ENCODE measurements at regions not wholly inside any gene's neighbourhood (a gene's known extent, or its start where the extent isn't known, plus 50 kb on each side); places are given as distances from the start of the nearest gene placed in this dataset.

GRCh38 chr1:65044411-65044810 lies 78.1 kb upstream of the JAK1 start:
- POLR2A ChIA-PET, result no interaction called here
- H3K4me2 ChIP-seq, result no peak overlapping the region

DNA sequence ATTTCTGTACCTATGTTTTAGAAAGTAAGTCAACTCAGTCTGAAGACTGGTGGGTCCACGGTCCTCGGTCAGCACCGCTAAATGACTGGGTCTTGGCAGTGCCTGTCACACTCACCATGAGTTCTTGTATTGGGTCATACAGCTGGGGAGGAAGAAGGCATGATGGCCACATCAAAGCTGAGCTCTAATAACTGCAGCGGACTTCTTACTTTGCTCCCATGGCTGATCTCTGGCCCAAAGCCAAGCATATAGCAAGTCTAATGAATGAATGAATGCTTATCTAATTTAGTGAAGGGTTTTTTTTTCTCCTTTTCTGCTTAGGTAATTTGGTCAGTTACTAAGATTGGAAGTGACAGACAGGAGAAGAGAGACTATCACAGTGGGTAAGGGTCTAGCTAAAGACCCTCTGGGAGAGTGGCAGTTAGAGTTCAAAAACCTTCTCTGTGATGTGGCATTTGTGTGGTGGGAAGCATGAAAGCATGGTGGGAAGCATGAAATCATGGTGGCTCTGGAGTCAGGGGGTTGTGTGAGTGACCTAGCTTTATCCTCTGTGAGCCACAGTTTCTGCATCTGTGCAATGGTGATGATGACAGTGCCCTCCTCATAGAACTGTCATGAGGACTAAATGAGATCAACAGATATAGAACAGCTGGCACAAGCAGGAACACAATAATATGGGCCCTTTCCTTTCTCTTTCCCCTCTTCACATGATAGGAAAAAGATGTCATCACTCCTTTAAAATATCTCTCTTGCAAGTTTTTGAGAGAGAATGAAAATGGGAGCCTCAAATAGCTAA lies 78.9 kb upstream of the JAK1 start:
- no peak overlapping the region for H2AFZ ChIP-seq (ENCODE audit: low read depth)
- H3K27me3 ChIP-seq (ENCODE audit: insufficient read depth), result no peaks in the 10 kb centered on the region
- no peaks in the 10 kb centered on the region for H3K9me3 ChIP-seq
- peaks cover 0 to 3% of the 10 kb centered on the region in 2 experiments; a peak in 2 of 4 replicates for H3K4me1 ChIP-seq (ENCODE audit: control insufficient read depth in 1 of 2, insufficient read depth in 2 of 2, low read depth in 1 of 2, low read length in 1 of 2)
- ChIA-PET CTCF (interaction anchor here (1.2 to 1.3 kb wide), 2 partner anchors 212 to 642 kb away, joined by 3 to 5 read pairs; no protein-coding TSS in a partner anchor), POLR2A (no interaction called here)
- H3K4me2 ChIP-seq, result no peak overlapping the region
- 90% methylated on average over 4 of the region's 4 CpGs for WGBS (ENCODE audit: low lambda C conversion rate)
- no peaks in the 10 kb centered on the region for H3F3A ChIP-seq (replicated peaks; ENCODE audit: insufficient read depth)
- H3K9ac ChIP-seq, result no peak overlapping the region
- no peak overlapping the region for H3K27ac ChIP-seq (ENCODE audit: low read depth in 2 of 2, low read length in 1 of 2)
- no peaks in the 10 kb centered on the region for H3K79me2 ChIP-seq (ENCODE audit: insufficient read depth)
- H3K36me3 ChIP-seq (replicated peaks in 1 of 2; ENCODE audit: control insufficient read depth in 1 of 2, insufficient read depth in 2 of 2, low read length in 1 of 2), result no peaks in the 10 kb centered on the region
- no peaks in the 10 kb centered on the region for H4K20me1 ChIP-seq (ENCODE audit: insufficient read depth)
- H3K9me2 ChIP-seq, result no peaks in the 10 kb centered on the region
- TF ChIP-seq EP300 (IDR thresholded peaks at IDR 0.05; ENCODE audit: borderline replicate concordance in 1 of 2, low read depth in 1 of 2, low read length in 1 of 2) (no peak), GATA2 (CRISPR knock-in tag; IDR thresholded peaks at IDR 0.05) (peak; percentile 28)
- DNase-seq, result peak; percentile 26
- H3K4me3 ChIP-seq (ENCODE audit: low read depth in 2 of 2, low read length in 1 of 2), result no peak overlapping the region

More at GRCh38 chr1:65044411-65044810, 78.1 kb upstream of the JAK1 start:
- no peak for DNase-seq
- no peak for TF ChIP-seq YY1 (IDR thresholded peaks at IDR 0.05; ENCODE audit: low read depth)
- no peak for TF ChIP-seq RCOR1 (IDR thresholded peaks at IDR 0.05; ENCODE audit: low read length)
- TF ChIP-seq RAD21 (IDR thresholded peaks at IDR 0.05; ENCODE audit: low read length), result no peak
- TF ChIP-seq, protein P1, sequence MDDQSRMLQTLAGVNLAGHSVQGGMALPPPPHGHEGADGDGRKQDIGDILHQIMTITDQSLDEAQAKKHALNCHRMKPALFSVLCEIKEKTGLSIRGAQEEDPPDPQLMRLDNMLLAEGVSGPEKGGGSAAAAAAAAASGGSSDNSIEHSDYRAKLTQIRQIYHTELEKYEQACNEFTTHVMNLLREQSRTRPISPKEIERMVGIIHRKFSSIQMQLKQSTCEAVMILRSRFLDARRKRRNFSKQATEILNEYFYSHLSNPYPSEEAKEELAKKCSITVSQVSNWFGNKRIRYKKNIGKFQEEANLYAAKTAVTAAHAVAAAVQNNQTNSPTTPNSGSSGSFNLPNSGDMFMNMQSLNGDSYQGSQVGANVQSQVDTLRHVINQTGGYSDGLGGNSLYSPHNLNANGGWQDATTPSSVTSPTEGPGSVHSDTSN (IDR thresholded peaks at IDR 0.05), result no peak
- no peak for TF ChIP-seq NFIC (IDR thresholded peaks at IDR 0.05; ENCODE audit: borderline replicate concordance)
- no peak for TF ChIP-seq GABPA (IDR thresholded peaks at IDR 0.05; ENCODE audit: low read depth)
- TF ChIP-seq NRF1 (IDR thresholded peaks at IDR 0.05; ENCODE audit: low read depth, low read length), result no peak
- CTCF ChIA-PET, result interaction anchor here (1.4 kb wide), 1 partner anchor 643 kb away, joined by 3 read pairs; no protein-coding TSS in a partner anchor
- H3K27me3 ChIP-seq (ENCODE audit: insufficient read depth), result no peaks in the 10 kb centered on the region
- H3K9me2 ChIP-seq, result no peaks in the 10 kb centered on the region
- 91% methylated on average over 5 of the region's 5 CpGs for WGBS (ENCODE audit: low lambda C conversion rate)
- H3F3A ChIP-seq (replicated peaks; ENCODE audit: insufficient read depth), result no peaks in the 10 kb centered on the region
- no peak overlapping the region for H3K27ac ChIP-seq (ENCODE audit: low read depth in 2 of 2, low read length in 1 of 2)
- H3K9ac ChIP-seq, result no peak overlapping the region
- no peak overlapping the region for H3K4me3 ChIP-seq (ENCODE audit: low read depth in 2 of 2, low read length in 1 of 2)
- H3K9me3 ChIP-seq, result no peaks in the 10 kb centered on the region
- peaks cover 0 to 3% of the 10 kb centered on the region in 2 experiments; a peak in 2 of 4 replicates for H3K4me1 ChIP-seq (ENCODE audit: control insufficient read depth in 1 of 2, insufficient read depth in 2 of 2, low read depth in 1 of 2, low read length in 1 of 2)
- H3K36me3 ChIP-seq (replicated peaks in 1 of 2; ENCODE audit: control insufficient read depth in 1 of 2, insufficient read depth in 2 of 2, low read length in 1 of 2), result no peaks in the 10 kb centered on the region
- H4K20me1 ChIP-seq (ENCODE audit: insufficient read depth), result no peaks in the 10 kb centered on the region
- no peaks in the 10 kb centered on the region for H3K79me2 ChIP-seq (ENCODE audit: insufficient read depth)
- no peak overlapping the region for H2AFZ ChIP-seq (ENCODE audit: low read depth)

GRCh38 chr1:65048335-65048734 lies 82.0 kb upstream of the JAK1 start:
- H3K4me3 ChIP-seq (ENCODE audit: low read depth in 2 of 2, low read length in 1 of 2), result no peak overlapping the region
- H3K36me3 ChIP-seq (replicated peaks in 1 of 2; ENCODE audit: control insufficient read depth in 1 of 2, insufficient read depth in 2 of 2, low read length in 1 of 2), result no peaks in the 10 kb centered on the region
- no peaks in the 10 kb centered on the region for H3F3A ChIP-seq (replicated peaks; ENCODE audit: insufficient read depth)
- ChIA-PET POLR2A (interaction anchor here (0.6 kb wide), 1 partner anchor 208 kb away, joined by 3 read pairs; no protein-coding TSS in a partner anchor), CTCF (interaction anchor here (1.1 to 2.1 kb wide), 2 partner anchors 11 to 161 kb away, joined by 3 to 4 read pairs; no protein-coding TSS in a partner anchor)
- H3K4me1 ChIP-seq (ENCODE audit: control insufficient read depth in 1 of 2, insufficient read depth in 2 of 2, low read depth in 1 of 2, low read length in 1 of 2), result peaks cover 0 to 3% of the 10 kb centered on the region in 2 experiments; a peak in 2 of 4 replicates
- no peak for DNase-seq
- H2AFZ ChIP-seq (ENCODE audit: low read depth), result no peak overlapping the region
- 80% methylated on average over 6 of the region's 6 CpGs for WGBS (ENCODE audit: low lambda C conversion rate)
- H3K27ac ChIP-seq (ENCODE audit: low read depth in 2 of 2, low read length in 1 of 2), result no peak overlapping the region
- H3K9me3 ChIP-seq, result no peaks in the 10 kb centered on the region
- H3K9ac ChIP-seq, result no peak overlapping the region
- H3K9me2 ChIP-seq, result no peaks in the 10 kb centered on the region
- H3K4me2 ChIP-seq, result no peak overlapping the region
- H3K27me3 ChIP-seq (ENCODE audit: insufficient read depth), result no peaks in the 10 kb centered on the region
- H4K20me1 ChIP-seq (ENCODE audit: insufficient read depth), result no peaks in the 10 kb centered on the region
- H3K79me2 ChIP-seq (ENCODE audit: insufficient read depth), result no peaks in the 10 kb centered on the region
- TF ChIP-seq SMC3 (IDR thresholded peaks at IDR 0.05; ENCODE audit: low read depth, low read length) (no peak), MEF2A (IDR thresholded peaks at IDR 0.05; ENCODE audit: borderline replicate concordance, low read depth) (no peak), SIN3A (IDR thresholded peaks at IDR 0.05; ENCODE audit: borderline replicate concordance, low read depth, low read length) (no peak), EP300 (IDR thresholded peaks at IDR 0.05; ENCODE audit: borderline replicate concordance in 1 of 2, low read depth in 1 of 2, low read length in 1 of 2) (no peak), MAX (IDR thresholded peaks at IDR 0.05; ENCODE audit: low read depth) (no peak)
- TF ChIP-seq, protein P2, sequence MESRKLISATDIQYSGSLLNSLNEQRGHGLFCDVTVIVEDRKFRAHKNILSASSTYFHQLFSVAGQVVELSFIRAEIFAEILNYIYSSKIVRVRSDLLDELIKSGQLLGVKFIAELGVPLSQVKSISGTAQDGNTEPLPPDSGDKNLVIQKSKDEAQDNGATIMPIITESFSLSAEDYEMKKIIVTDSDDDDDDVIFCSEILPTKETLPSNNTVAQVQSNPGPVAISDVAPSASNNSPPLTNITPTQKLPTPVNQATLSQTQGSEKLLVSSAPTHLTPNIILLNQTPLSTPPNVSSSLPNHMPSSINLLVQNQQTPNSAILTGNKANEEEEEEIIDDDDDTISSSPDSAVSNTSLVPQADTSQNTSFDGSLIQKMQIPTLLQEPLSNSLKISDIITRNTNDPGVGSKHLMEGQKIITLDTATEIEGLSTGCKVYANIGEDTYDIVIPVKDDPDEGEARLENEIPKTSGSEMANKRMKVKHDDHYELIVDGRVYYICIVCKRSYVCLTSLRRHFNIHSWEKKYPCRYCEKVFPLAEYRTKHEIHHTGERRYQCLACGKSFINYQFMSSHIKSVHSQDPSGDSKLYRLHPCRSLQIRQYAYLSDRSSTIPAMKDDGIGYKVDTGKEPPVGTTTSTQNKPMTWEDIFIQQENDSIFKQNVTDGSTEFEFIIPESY (IDR thresholded peaks at IDR 0.05; ENCODE audit: borderline replicate concordance, low read depth), result no peak
- TF ChIP-seq, protein P3, sequence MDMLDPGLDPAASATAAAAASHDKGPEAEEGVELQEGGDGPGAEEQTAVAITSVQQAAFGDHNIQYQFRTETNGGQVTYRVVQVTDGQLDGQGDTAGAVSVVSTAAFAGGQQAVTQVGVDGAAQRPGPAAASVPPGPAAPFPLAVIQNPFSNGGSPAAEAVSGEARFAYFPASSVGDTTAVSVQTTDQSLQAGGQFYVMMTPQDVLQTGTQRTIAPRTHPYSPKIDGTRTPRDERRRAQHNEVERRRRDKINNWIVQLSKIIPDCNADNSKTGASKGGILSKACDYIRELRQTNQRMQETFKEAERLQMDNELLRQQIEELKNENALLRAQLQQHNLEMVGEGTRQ (IDR thresholded peaks at IDR 0.05; ENCODE audit: borderline replicate concordance, low read depth, low read length), result no peak
- TF ChIP-seq, protein P1 (IDR thresholded peaks at IDR 0.05), result no peak
